Mesodermal cell (in vitro differentiated cells): ENCODE measurements at regions not wholly inside any gene's neighbourhood (a gene's known extent, or its start where the extent isn't known, plus 50 kb on each side); places are given as distances from the start of the nearest gene placed in this dataset.

Experiments used
- H3K27ac ChIP-seq: 2 replicates; pipeline ENCODE4 v1.7.0; 2013; ENCODE audit warnings: mild to moderate bottlenecking, low read depth, low read length, moderate library complexity; ENCODE audit not compliant: severe bottlenecking
- H3K36me3 ChIP-seq: 2 replicates; pipeline ENCODE4 v1.7.1; 2013; ENCODE audit warnings: mild to moderate bottlenecking, low read length, moderate library complexity; ENCODE audit not compliant: control insufficient read depth, insufficient read depth
- H3K4me1 ChIP-seq: one replicate; pipeline ENCODE4 v1.7.1; 2013; ENCODE audit warnings: mild to moderate bottlenecking, low read length; ENCODE audit not compliant: insufficient read depth, control insufficient read depth, poor library complexity, severe bottlenecking
- H3K4me3 ChIP-seq: 2 replicates; pipeline ENCODE4 v1.7.0; 2013; ENCODE audit warnings: low read length, control low read depth, mild to moderate bottlenecking; ENCODE audit not compliant: insufficient read depth, poor library complexity, severe bottlenecking; ENCODE audit errors: extremely low read depth
- H3K9me3 ChIP-seq: 2 replicates; pipeline ENCODE4 v1.7.1; 2013; ENCODE audit warnings: mild to moderate bottlenecking, low read length, moderate library complexity; ENCODE audit not compliant: control insufficient read depth
- WGBS, 2 experiments: methylation state at CpG; one replicate each; pipeline ENCODE4 v1.1.5; 2013; ENCODE audit warnings: missing lambda C conversion rate in 2 of 2; ENCODE audit not compliant: insufficient coverage in 2 of 2; 5-methylcytosine and 5-hydroxymethylcytosine counted together

DNA sequence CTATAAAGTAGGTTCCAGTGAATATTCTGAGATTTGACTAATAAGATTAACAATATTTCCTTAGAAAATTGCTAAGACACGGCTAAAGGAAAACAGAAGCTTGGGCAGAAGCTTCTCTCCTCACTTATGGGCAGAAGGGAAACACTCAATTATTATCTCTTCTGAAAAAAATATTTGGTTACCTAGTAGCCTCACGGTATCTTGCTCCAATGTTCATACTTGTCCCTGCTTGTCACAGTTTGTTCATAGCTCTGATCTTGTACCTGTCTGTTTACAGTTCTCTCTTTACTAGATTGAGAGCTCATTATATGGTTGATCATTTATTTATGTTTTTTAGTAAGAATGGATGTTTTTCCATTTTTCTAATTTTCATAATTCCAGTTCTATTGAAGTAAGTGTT lies 458.0 kb upstream of the ATP2B1 start:
- Histone ChIP-seq H3K36me3 (no peaks in the 10 kb centered on the region), H3K4me1 (no peaks in the 10 kb centered on the region), H3K9me3 (no peaks in the 10 kb centered on the region), H3K4me3 (no peak overlapping the region), H3K27ac (no peak overlapping the region)
- no CpG with 5 or more reads among the region's 2 CpGs for WGBS, 2 experiments

- no CpG with 5 or more reads among the region's 1 CpG for WGBS, 2 experiments
- Histone ChIP-seq H3K36me3 (no peaks in the 10 kb centered on the region), H3K4me1 (no peaks in the 10 kb centered on the region), H3K9me3 (no peaks in the 10 kb centered on the region), H3K27ac (no peak overlapping the region), H3K4me3 (no peak overlapping the region)
Measured at GRCh38 chr12:90166012-90166411, 457.4 kb upstream of the ATP2B1 start.

DNA sequence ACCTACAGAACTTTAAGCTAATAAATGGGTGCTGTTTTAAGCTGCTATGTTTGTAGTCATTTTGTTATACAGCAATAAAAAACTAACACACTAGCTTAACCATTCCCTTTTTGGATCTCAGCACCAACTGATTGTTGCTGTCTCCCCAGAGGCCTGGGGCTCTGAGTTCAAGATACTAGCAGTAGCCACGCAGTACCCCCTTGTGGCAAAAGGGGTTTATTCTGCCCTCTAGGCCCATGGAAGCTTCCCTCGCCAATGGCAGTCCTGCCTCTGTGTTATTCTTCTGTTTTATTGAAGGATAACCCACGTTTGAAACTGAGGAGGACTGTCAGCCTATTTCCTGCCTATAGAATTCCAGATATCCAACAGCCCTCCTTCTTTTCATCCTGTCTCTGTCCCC lies 455.3 kb upstream of the ATP2B1 start:
- no peaks in the 10 kb centered on the region for H3K36me3 ChIP-seq
- H3K4me3 ChIP-seq: no peak overlapping the region
- no peaks in the 10 kb centered on the region for H3K9me3 ChIP-seq
- no peaks in the 10 kb centered on the region for H3K4me1 ChIP-seq
- H3K27ac ChIP-seq: no peak overlapping the region
- 89% methylated on average over 2 of the region's 3 CpGs; no CpG with 5 or more reads in 1 of the 2 experiments for WGBS, 2 experiments

DNA sequence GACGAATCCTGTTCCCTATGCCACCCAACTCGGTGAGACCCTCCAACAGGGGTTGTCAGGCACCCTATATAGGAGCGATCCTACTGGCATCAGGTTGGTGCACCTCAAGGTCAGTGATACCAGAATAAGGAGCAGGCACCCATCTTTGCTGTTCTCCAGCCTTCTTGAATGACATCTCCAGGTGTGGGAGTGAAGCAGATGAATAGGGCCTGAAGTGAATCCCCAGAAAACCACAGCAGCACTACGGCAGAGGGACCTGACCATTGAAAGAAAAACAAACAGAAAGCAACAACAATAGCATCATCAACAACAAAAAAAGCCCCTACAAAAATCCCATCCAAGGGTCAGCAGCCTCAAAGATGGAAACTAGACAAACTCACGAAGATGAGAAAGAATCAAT lies 445.2 kb upstream of the ATP2B1 start:
- Histone ChIP-seq H3K4me1 (peaks cover 6% of the 10 kb centered on the region), H3K36me3 (no peaks in the 10 kb centered on the region), H3K9me3 (no peaks in the 10 kb centered on the region), H3K4me3 (no peak overlapping the region), H3K27ac (no peak overlapping the region)
- 94 to 100% methylated on average over 2 to 3 of the region's 5 CpGs for WGBS, 2 experiments

DNA sequence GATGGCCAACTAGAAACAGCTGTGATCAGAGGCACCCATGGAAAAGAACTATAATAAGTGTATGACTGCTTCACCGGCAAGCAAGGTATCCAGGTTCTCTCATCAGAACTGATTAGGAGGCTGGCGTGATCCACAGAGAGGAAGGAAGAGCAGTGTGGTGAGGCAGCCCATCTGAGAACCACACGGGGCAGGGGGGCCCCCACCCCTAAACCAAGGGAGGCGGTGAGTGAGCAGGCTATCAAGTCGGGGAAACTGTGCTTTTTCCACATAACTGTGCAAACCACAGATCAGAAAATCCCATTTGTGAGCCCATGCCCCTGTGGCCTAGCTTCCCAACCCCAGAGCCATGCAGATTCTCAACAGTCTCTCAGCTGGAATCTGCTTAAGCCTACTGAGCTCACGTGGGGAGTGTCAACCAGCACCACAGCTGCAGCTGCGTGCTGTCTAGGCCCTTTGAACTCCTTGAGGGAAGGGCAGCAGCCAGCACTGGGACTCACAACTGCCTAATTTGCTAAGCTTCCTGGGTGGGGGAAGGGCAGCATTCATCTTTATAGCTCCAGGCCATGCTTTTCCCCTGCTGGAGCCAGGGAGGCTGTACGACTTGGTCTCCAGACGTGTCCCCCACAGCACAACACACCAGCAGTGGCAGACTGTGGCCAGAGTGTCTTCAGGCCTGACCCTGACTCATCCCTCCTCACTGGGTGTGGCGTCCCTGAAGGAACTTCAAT lies 444.4 kb upstream of the ATP2B1 start:
- H3K9me3 ChIP-seq: no peaks in the 10 kb centered on the region
- peaks cover 6% of the 10 kb centered on the region for H3K4me1 ChIP-seq
- WGBS, 2 experiments: 71 to 74% methylated on average over 8 to 10 of the region's 10 CpGs
- no peaks in the 10 kb centered on the region for H3K36me3 ChIP-seq
- no peak overlapping the region for H3K4me3 ChIP-seq
- H3K27ac ChIP-seq: peak overlapping the region; percentile 23

- no peak overlapping the region for H3K27ac ChIP-seq
- WGBS, 2 experiments: 100% methylated on average over 1 to 3 of the region's 3 CpGs
- peaks cover 6% of the 10 kb centered on the region for H3K4me1 ChIP-seq
Measured at GRCh38 chr12:90151491-90152015, 442.9 kb upstream of the ATP2B1 start.

DNA sequence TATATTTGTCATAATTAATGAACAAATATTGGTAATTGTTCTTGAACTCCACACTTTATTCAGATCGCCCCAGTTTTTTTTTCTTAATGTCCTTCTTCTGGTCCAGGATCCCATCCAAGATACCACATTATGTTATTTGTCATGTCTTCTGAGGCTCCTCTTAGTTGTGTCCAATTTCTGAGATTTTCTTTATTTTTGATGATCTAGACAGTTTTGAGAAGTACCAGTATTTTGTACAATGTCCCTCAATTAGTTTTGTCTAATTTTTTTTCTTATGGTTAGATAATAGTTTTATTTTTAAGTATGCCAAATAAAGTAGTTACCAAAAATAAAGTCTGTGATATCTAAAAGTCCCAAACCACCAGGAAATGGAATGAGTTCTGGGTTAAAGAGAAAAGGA lies 440.8 kb upstream of the ATP2B1 start:
- H3K4me1 ChIP-seq: peaks cover 6% of the 10 kb centered on the region
- no CpG with 5 or more reads among the region's 1 CpG for WGBS, 2 experiments

More at GRCh38 chr12:90151491-90152015, 442.9 kb upstream of the ATP2B1 start:
- H3K36me3 ChIP-seq: no peaks in the 10 kb centered on the region
- H3K4me3 ChIP-seq: no peak overlapping the region
- no peaks in the 10 kb centered on the region for H3K9me3 ChIP-seq

GRCh38 chr12:90129366-90130030 lies 420.9 kb upstream of the ATP2B1 start:
- H3K4me3 ChIP-seq: no peak overlapping the region
- no peaks in the 10 kb centered on the region for H3K9me3 ChIP-seq
- 93% methylated on average over 1 of the region's 4 CpGs; no CpG with 5 or more reads in 1 of the 2 experiments for WGBS, 2 experiments
- no peaks in the 10 kb centered on the region for H3K4me1 ChIP-seq
- H3K36me3 ChIP-seq: no peaks in the 10 kb centered on the region
- H3K27ac ChIP-seq: no peak overlapping the region

More for the DNA sequence above, 440.8 kb upstream of the ATP2B1 start:
- H3K4me3 ChIP-seq: no peak overlapping the region
- H3K9me3 ChIP-seq: no peaks in the 10 kb centered on the region
- H3K27ac ChIP-seq: no peak overlapping the region
- no peaks in the 10 kb centered on the region for H3K36me3 ChIP-seq

- WGBS, 2 experiments: 70 to 75% methylated on average over 4 of the region's 4 CpGs
Measured at GRCh38 chr12:90128526-90128925, 419.9 kb upstream of the ATP2B1 start.

GRCh38 chr12:90126125-90126524 lies 417.5 kb upstream of the ATP2B1 start:
- Histone ChIP-seq H3K27ac (no peak overlapping the region), H3K36me3 (no peaks in the 10 kb centered on the region), H3K4me3 (no peak overlapping the region), H3K4me1 (no peaks in the 10 kb centered on the region), H3K9me3 (peaks cover 4% of the 10 kb centered on the region)
- WGBS, 2 experiments: no CpG with 5 or more reads among the region's 2 CpGs

More at GRCh38 chr12:90128526-90128925, 419.9 kb upstream of the ATP2B1 start:
- no peaks in the 10 kb centered on the region for H3K4me1 ChIP-seq
- no peaks in the 10 kb centered on the region for H3K9me3 ChIP-seq
- H3K27ac ChIP-seq: no peak overlapping the region
- H3K36me3 ChIP-seq: no peaks in the 10 kb centered on the region
- H3K4me3 ChIP-seq: no peak overlapping the region

GRCh38 chr12:90124914-90125313 lies 416.3 kb upstream of the ATP2B1 start:
- H3K4me3 ChIP-seq: no peak overlapping the region
- H3K36me3 ChIP-seq: no peaks in the 10 kb centered on the region
- no peaks in the 10 kb centered on the region for H3K4me1 ChIP-seq
- WGBS, 2 experiments: 93 to 94% methylated on average over 5 to 7 of the region's 7 CpGs
- H3K27ac ChIP-seq: no peak overlapping the region
- peaks cover 6% of the 10 kb centered on the region for H3K9me3 ChIP-seq
